Astrocyte of the hippocampus (primary cell): ENCODE measurements at regions not wholly inside any gene's neighbourhood (a gene's known extent, or its start where the extent isn't known, plus 50 kb on each side); places are given as distances from the start of the nearest gene placed in this dataset.

Experiments used
- DNase-seq: peaks from one replicate; pipeline ENCODE4 v3.0.0; 2011; ENCODE audit warnings: low read depth, low spot score

- DNase-seq = no peak
Measured at GRCh38 chr2:104127049-104127770, 726.7 kb upstream of the POU3F3 start.

- peak; percentile 69 for DNase-seq
Measured at GRCh38 chr2:104140361-104140760, 713.6 kb upstream of the POU3F3 start.

GRCh38 chr2:104158191-104158590 is 695.7 kb upstream of the POU3F3 start:
- DNase-seq = no peak

GRCh38 chr2:104163611-104164130 is 690.2 kb upstream of the POU3F3 start:
- DNase-seq = peak; percentile 68

GRCh38 chr2:104164721-104165252 is 689.1 kb upstream of the POU3F3 start:
- peak; percentile 94 for DNase-seq

- no peak for DNase-seq
Measured at GRCh38 chr2:104177179-104177578, 676.7 kb upstream of the POU3F3 start.

- DNase-seq = no peak
Measured at GRCh38 chr2:104179644-104180043, 674.3 kb upstream of the POU3F3 start.

- DNase-seq = no peak
Measured at GRCh38 chr2:104200533-104201168, 653.3 kb upstream of the POU3F3 start.

GRCh38 chr2:104213758-104214157 is 640.2 kb upstream of the POU3F3 start:
- DNase-seq = no peak

GRCh38 chr2:104215269-104216161 is 638.4 kb upstream of the POU3F3 start:
- peak; percentile 1 for DNase-seq

- peak; percentile 5 for DNase-seq
Measured at GRCh38 chr2:104233591-104233990, 620.3 kb upstream of the POU3F3 start.

GRCh38 chr2:104236491-104236890 is 617.4 kb upstream of the POU3F3 start:
- DNase-seq = no peak

- DNase-seq = no peak
Measured at GRCh38 chr2:104240984-104241383, 612.9 kb upstream of the POU3F3 start.

GRCh38 chr2:104249629-104250028 is 604.3 kb upstream of the POU3F3 start:
- DNase-seq = peak; percentile 11

- no peak for DNase-seq
Measured at GRCh38 chr2:104250635-104251034, 603.3 kb upstream of the POU3F3 start.

- DNase-seq = no peak
Measured at GRCh38 chr2:104254017-104254416, 599.9 kb upstream of the POU3F3 start.

GRCh38 chr2:104262714-104263113 is 591.2 kb upstream of the POU3F3 start:
- DNase-seq = no peak

GRCh38 chr2:104279646-104280045 is 574.3 kb upstream of the POU3F3 start:
- DNase-seq = peak; percentile 4

- no peak for DNase-seq
Measured at GRCh38 chr2:104280216-104280615, 573.7 kb upstream of the POU3F3 start.

GRCh38 chr2:104286841-104287240 is 567.1 kb upstream of the POU3F3 start:
- DNase-seq = peak; percentile 74

- DNase-seq = no peak
Measured at GRCh38 chr2:104289651-104290565, 564.0 kb upstream of the POU3F3 start.
